Limb (tissue), 2 donors: ENCODE measurements at regions not wholly inside any gene's neighbourhood (a gene's known extent, or its start where the extent isn't known, plus 50 kb on each side); places are given as distances from the start of the nearest gene placed in this dataset.
"Not testable (repeated sequence)": the region's sequence is repeated elsewhere in the genome, so short reads cannot be mapped to it uniquely, and the experiment has no call there.

Experiments
- DNase-seq, 2 donors: peaks; one replicate each; pipeline ENCODE4 v3.0.0-alpha.2; 2016; ENCODE audit errors: extremely low spot score in 2 of 2

- no peak for DNase-seq
These were observed 98.2 kb upstream of the NECTIN3 start for GRCh38 chr3:110973263-110973895.

DNA sequence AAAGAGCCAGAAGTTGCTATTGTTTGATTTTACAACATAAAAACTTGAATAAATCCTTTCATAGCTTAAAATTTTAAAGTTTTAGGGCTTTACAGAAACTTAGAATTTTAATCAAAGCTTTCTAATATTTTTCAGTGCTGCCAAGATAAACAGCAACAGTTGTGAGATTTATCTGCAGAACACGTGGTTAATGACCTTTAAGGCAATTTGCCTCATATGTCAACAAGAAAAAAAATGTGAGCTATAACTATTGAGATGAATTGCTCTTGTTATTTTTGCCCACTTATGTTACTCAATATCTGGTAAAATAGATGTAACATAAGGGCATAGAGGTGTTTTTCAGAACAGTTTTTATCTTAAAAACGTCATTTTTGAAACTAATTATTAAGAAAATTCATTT lies 96.7 kb upstream of the NECTIN3 start:
- DNase-seq: no peak

- DNase-seq: no peak
These were observed 87.0 kb upstream of the NECTIN3 start for GRCh38 chr3:110984456-110985250.

DNA sequence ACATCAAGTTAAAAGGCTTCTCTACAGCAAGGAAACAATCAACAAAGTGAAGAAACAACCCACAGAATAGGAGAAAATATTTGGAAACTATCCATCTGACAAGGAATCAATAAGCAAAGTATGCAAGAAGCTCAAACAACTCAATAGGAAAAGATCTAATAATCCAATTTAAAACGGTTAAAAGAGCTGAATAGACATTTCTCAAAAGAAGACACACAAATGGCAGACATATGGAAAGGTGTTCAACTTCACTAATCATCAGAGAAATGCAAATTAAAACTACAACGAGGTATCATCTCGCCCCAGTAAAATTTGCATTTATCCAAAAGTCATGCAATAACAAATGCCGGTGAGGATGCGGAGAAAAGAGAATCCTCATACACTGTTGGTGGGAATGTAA lies 82.2 kb upstream of the NECTIN3 start:
- no peak for DNase-seq

DNA sequence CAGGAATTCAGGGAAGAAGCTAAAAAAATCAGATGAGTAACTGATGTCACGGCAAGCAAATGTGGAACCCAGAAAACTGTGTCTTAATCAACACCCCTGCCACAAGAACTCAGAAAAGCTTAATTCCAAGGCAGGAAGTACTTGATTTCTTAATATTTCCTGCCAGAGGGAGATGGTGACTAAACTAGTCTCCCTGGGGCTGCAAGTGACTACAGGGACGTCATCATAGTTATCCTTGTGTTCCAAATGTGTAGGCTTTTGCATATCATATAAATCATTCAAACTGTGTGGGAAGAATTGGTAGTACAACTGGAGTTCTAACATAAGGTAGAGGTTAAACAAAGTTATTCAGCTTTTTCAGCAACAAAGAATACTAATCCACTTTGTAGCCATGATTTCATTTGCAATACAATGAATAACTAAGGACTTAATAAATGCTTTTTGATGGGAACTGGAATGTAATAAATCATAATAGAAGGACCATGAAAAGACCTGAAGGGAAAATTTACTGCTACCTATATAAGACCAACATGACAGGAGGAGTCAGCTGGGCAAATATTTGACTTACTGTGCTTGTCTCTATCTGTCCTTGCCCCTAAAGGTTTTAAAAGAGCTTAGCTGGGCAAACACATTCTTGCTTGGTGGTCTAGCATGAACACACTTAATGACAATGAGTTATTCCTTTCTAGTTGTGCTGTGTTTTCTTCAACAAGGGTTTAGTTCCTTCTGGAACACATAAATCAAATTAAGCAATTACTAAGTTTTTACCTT lies 76.0 kb upstream of the NECTIN3 start:
- DNase-seq: no peak

- DNase-seq: not testable (repeated sequence)
These were observed 72.8 kb upstream of the NECTIN3 start for GRCh38 chr3:110998766-110999165.

- DNase-seq: not testable (repeated sequence)
These were observed 65.1 kb upstream of the NECTIN3 start for GRCh38 chr3:111006485-111006884.

GRCh38 chr3:111012388-111013248 lies 59.0 kb upstream of the NECTIN3 start:
- DNase-seq: no peak
